Trophoblast cell (in vitro differentiated cells and primary cell): ENCODE measurements at regions not wholly inside any gene's neighbourhood (a gene's known extent, or its start where the extent isn't known, plus 50 kb on each side); places are given as distances from the start of the nearest gene placed in this dataset.

Experiments
- DNase-seq, 2 donors: peaks; one replicate each; pipeline ENCODE4 v3.0.0-alpha.2; 2016
- H2AFZ ChIP-seq: 2 replicates; pipeline ENCODE4 v1.6.1; 2013; ENCODE audit warnings: low read length, moderate library complexity, mild to moderate bottlenecking; ENCODE audit not compliant: insufficient read depth, poor library complexity
- H2AK5ac ChIP-seq: 2 replicates; pipeline ENCODE4 v1.6.1; 2013; ENCODE audit warnings: mild to moderate bottlenecking, low read length
- H2BK120ac ChIP-seq: 2 replicates; pipeline ENCODE4 v1.6.1; 2013; ENCODE audit warnings: low read length, mild to moderate bottlenecking, moderate library complexity; ENCODE audit not compliant: insufficient read depth, poor library complexity
- H2BK12ac ChIP-seq: 2 replicates; pipeline ENCODE4 v1.6.1; 2013; ENCODE audit warnings: mild to moderate bottlenecking, low read length, moderate library complexity
- H2BK5ac ChIP-seq: 2 replicates; pipeline ENCODE4 v1.6.1; 2013; ENCODE audit warnings: low read length, low read depth, moderate library complexity, mild to moderate bottlenecking; ENCODE audit not compliant: poor library complexity
- H3K14ac ChIP-seq: 2 replicates; pipeline ENCODE4 v1.6.1; 2013; ENCODE audit warnings: mild to moderate bottlenecking, low read length
- H3K18ac ChIP-seq: 2 replicates; pipeline ENCODE4 v1.6.1; 2013; ENCODE audit warnings: mild to moderate bottlenecking, low read length
- H3K23ac ChIP-seq: 2 replicates; pipeline ENCODE4 v1.6.1; 2013; ENCODE audit warnings: low read length
- H3K27ac ChIP-seq: 2 replicates; pipeline ENCODE4 v1.5.1; 2013; ENCODE audit warnings: low read depth, mild to moderate bottlenecking, inconsistent platforms, low read length, moderate library complexity
- H3K27me3 ChIP-seq: 2 replicates; pipeline ENCODE4 v1.6.1; 2013; ENCODE audit warnings: inconsistent platforms, mild to moderate bottlenecking, low read length, moderate library complexity; ENCODE audit not compliant: insufficient read depth
- H3K36me3 ChIP-seq, 2 experiments: 1 replicate in 1 of 2; 2 replicates in 1 of 2; pipeline ENCODE4 v1.6.1; 2013; ENCODE audit warnings: low read length in 2 of 2, mild to moderate bottlenecking in 2 of 2, moderate library complexity in 1 of 2; ENCODE audit not compliant: insufficient read depth in 2 of 2, control insufficient read depth in 1 of 2
- H3K4ac ChIP-seq: 2 replicates; pipeline ENCODE4 v1.6.1; 2013; ENCODE audit warnings: low read depth, mild to moderate bottlenecking, low read length, moderate library complexity
- H3K4me1 ChIP-seq, 2 experiments: 1 replicate in 1 of 2; 2 replicates in 1 of 2; pipeline ENCODE4 v1.6.1; 2013; ENCODE audit warnings: low read length in 2 of 2, mild to moderate bottlenecking in 2 of 2, moderate library complexity in 1 of 2; ENCODE audit not compliant: insufficient read depth in 2 of 2, control insufficient read depth in 1 of 2
- H3K4me2 ChIP-seq: 2 replicates; pipeline ENCODE4 v1.6.1; 2013; ENCODE audit warnings: inconsistent platforms, mild to moderate bottlenecking, low read length, moderate library complexity
- H3K4me3 ChIP-seq: 2 replicates; pipeline ENCODE4 v1.5.1; 2013; ENCODE audit warnings: mild to moderate bottlenecking, low read depth, low read length, inconsistent platforms
- H3K79me1 ChIP-seq: one replicate; pipeline ENCODE4 v1.6.1; 2013; ENCODE audit warnings: low read length
- H3K79me2 ChIP-seq: 2 replicates; pipeline ENCODE4 v1.6.1; 2013; ENCODE audit warnings: low read length, mild to moderate bottlenecking; ENCODE audit not compliant: control insufficient read depth, insufficient read depth, poor library complexity
- H3K9ac ChIP-seq: 2 replicates; pipeline ENCODE4 v1.6.1; 2013; ENCODE audit warnings: mild to moderate bottlenecking, low read length
- H3K9me3 ChIP-seq: 2 replicates; pipeline ENCODE4 v1.6.1; 2013; ENCODE audit warnings: low read depth, mild to moderate bottlenecking, control low read depth, inconsistent platforms, low read length; ENCODE audit not compliant: insufficient read depth
- H4K12ac ChIP-seq: 2 replicates; pipeline ENCODE4 v1.6.1; 2013; ENCODE audit warnings: low read depth, mild to moderate bottlenecking, low read length, moderate library complexity
- H4K8ac ChIP-seq: 2 replicates; pipeline ENCODE4 v1.6.1; 2013; ENCODE audit warnings: low read depth, mild to moderate bottlenecking, low read length, moderate library complexity
- H4K91ac ChIP-seq: one replicate; pipeline ENCODE4 v1.6.1; 2013; ENCODE audit warnings: low read depth, mild to moderate bottlenecking, low read length, moderate library complexity
- WGBS: extraction: QIAGEN DNeasy Blood & Tissue Kit; methylation state at CpG from one replicate; pipeline ENCODE4 v1.1.7; 2013; ENCODE audit warnings: missing lambda C conversion rate; ENCODE audit not compliant: insufficient read length, insufficient coverage; ENCODE audit errors: extremely low coverage; 5-methylcytosine and 5-hydroxymethylcytosine counted together

DNA sequence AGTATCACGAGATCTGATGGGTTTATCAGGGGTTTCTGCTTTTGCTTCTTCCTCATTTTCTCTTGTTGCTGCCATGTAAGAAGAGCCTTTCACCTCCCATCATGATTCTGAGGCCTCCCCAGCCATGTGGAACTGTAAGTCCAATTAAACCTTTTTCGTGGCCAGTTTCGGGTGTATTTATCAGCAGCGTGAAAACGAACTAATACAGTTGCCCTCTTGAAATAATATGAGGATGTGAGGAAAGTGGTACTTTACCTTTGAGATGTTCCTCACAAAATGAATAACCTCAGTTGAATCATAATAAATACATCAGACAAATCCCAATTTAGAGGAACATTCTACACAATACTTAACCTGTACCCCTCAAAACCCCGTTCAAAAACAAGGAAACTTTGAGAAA, 356.4 kb downstream of the CPS1 start:
- no peaks in the 10 kb centered on the region for H3K36me3 ChIP-seq
- H2BK5ac ChIP-seq: no peak overlapping the region
- no peak overlapping the region for H2AFZ ChIP-seq
- H3K9me3 ChIP-seq: no peaks in the 10 kb centered on the region
- no peaks in the 10 kb centered on the region for H3K4me1 ChIP-seq
- H3K14ac ChIP-seq: no peak overlapping the region
- no peak overlapping the region for H3K4me2 ChIP-seq
- H4K8ac ChIP-seq: no peak overlapping the region
- H3K23ac ChIP-seq: no peak overlapping the region
- H3K79me1 ChIP-seq: no peaks in the 10 kb centered on the region
- no peak for DNase-seq
- no peak overlapping the region for H2BK120ac ChIP-seq
- H3K4ac ChIP-seq: no peak overlapping the region
- no peak overlapping the region for H4K12ac ChIP-seq
- no CpG with 5 or more reads among the region's 6 CpGs for WGBS
- H3K27me3 ChIP-seq: no peaks in the 10 kb centered on the region
- no peak overlapping the region for H3K9ac ChIP-seq
- H3K27ac ChIP-seq: no peak overlapping the region
- no peak overlapping the region for H2BK12ac ChIP-seq
- H3K4me3 ChIP-seq: no peak overlapping the region
- no peaks in the 10 kb centered on the region for H3K79me2 ChIP-seq
- H4K91ac ChIP-seq: no peak overlapping the region
- no peak overlapping the region for H2AK5ac ChIP-seq
- H3K18ac ChIP-seq: no peak overlapping the region

DNA sequence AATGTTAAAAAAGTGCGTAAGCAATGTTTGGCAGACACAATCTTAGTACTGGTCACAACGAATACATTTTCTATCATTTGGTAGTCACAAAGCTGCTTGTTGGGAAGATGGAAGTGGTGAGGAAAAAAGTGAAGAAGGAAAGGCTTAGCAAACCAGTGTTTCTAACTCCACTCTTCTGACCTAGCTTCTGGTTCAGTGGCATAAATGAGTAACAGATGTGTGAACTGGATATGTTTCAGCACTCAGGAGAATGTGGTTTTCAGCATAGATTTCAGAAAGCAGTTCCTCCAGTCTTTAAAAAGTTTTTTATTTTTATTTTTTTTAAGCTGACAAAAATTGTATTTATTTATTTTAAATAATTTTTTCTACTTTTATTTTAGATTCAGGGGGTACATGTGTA, 357.1 kb downstream of the CPS1 start:
- Histone ChIP-seq H4K91ac (no peak overlapping the region), H3K4me3 (no peak overlapping the region), H3K79me1 (no peaks in the 10 kb centered on the region), H4K12ac (no peak overlapping the region), H3K4ac (no peak overlapping the region), H2AK5ac (no peak overlapping the region), H3K18ac (no peak overlapping the region), H3K36me3 (no peaks in the 10 kb centered on the region), H2AFZ (no peak overlapping the region), H3K27ac (no peak overlapping the region), H3K4me1 (no peaks in the 10 kb centered on the region), H2BK12ac (no peak overlapping the region), H3K4me2 (no peak overlapping the region), H3K9ac (no peak overlapping the region), H3K27me3 (no peaks in the 10 kb centered on the region), H2BK120ac (no peak overlapping the region), H2BK5ac (no peak overlapping the region), H3K79me2 (no peaks in the 10 kb centered on the region), H3K23ac (no peak overlapping the region), H3K9me3 (no peaks in the 10 kb centered on the region), H4K8ac (no peak overlapping the region), H3K14ac (no peak overlapping the region)
- DNase-seq: no peak
- WGBS: no CpG with 5 or more reads among the region's 2 CpGs

DNA sequence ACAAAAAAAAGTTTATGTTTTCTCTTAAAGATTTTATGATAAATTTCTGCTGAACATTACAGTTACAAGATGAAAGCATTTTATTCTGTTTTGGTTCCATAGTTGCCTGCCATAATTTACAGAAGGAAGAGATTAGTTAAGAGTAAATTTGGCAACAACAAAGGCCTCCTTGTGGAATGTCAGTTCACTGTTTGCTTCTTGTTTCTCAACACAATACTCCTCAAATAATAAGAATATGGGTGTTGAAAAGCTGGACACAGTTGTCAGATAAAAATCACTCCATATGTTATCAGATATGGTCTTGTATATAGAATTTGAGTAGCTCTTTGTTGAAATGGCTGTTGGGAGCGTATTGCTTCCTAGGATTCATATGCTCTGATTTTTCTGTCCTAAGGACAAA, 359.5 kb downstream of the CPS1 start:
- Histone ChIP-seq H2BK12ac (no peak overlapping the region), H3K14ac (no peak overlapping the region), H4K8ac (no peak overlapping the region), H3K4ac (no peak overlapping the region), H4K91ac (no peak overlapping the region), H2AFZ (no peak overlapping the region), H3K9ac (no peak overlapping the region), H2AK5ac (no peak overlapping the region), H2BK5ac (no peak overlapping the region), H2BK120ac (no peak overlapping the region), H3K4me3 (no peak overlapping the region), H3K79me2 (no peaks in the 10 kb centered on the region), H3K23ac (no peak overlapping the region), H3K9me3 (no peaks in the 10 kb centered on the region), H3K27ac (no peak overlapping the region), H4K12ac (no peak overlapping the region), H3K36me3 (no peaks in the 10 kb centered on the region), H3K79me1 (no peaks in the 10 kb centered on the region), H3K27me3 (no peaks in the 10 kb centered on the region), H3K4me1 (no peaks in the 10 kb centered on the region), H3K18ac (no peak overlapping the region), H3K4me2 (no peak overlapping the region)
- DNase-seq: no peak
- no CpG with 5 or more reads among the region's 1 CpG for WGBS

DNA sequence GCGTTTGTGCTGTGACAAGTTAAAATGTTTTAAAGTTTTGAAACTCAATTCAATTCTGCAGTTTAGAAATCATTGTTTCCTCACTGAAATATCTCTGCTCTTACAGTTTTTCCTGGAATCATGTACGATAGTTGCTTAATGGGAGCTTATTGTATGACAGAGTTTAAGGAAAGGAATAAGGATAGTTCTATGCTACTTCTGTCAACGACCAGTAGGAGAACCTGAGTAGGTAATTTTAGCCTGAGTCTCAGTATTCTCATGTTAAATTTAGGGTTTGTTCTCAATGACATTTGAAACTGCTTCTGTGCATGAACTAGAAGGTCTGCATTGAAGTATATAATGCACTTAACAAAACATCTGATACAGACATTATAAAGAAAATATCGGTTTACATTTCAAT, 361.1 kb downstream of the CPS1 start:
- H3K4me1 ChIP-seq: no peaks in the 10 kb centered on the region
- H3K4me2 ChIP-seq: no peak overlapping the region
- no CpG with 5 or more reads among the region's 4 CpGs for WGBS
- no peak overlapping the region for H2BK120ac ChIP-seq
- no peak overlapping the region for H2BK12ac ChIP-seq
- no peak overlapping the region for H3K4me3 ChIP-seq
- DNase-seq: no peak
- H3K36me3 ChIP-seq: no peaks in the 10 kb centered on the region
- H3K9ac ChIP-seq: no peak overlapping the region
- no peak overlapping the region for H2AK5ac ChIP-seq
- H3K79me1 ChIP-seq: no peaks in the 10 kb centered on the region
- no peak overlapping the region for H3K23ac ChIP-seq
- H4K12ac ChIP-seq: no peak overlapping the region
- no peak overlapping the region for H3K14ac ChIP-seq
- H4K91ac ChIP-seq: no peak overlapping the region
- H3K27ac ChIP-seq: no peak overlapping the region
- no peaks in the 10 kb centered on the region for H3K9me3 ChIP-seq
- H2BK5ac ChIP-seq: no peak overlapping the region
- no peak overlapping the region for H3K4ac ChIP-seq
- H3K27me3 ChIP-seq: no peaks in the 10 kb centered on the region
- no peak overlapping the region for H3K18ac ChIP-seq
- no peaks in the 10 kb centered on the region for H3K79me2 ChIP-seq
- no peak overlapping the region for H4K8ac ChIP-seq
- no peak overlapping the region for H2AFZ ChIP-seq

GRCh38 chr2:210919128-210919527, 362.7 kb downstream of the CPS1 start:
- Histone ChIP-seq H3K23ac (no peak overlapping the region), H3K4me2 (no peak overlapping the region), H2BK5ac (no peak overlapping the region), H3K9me3 (no peaks in the 10 kb centered on the region), H3K36me3 (no peaks in the 10 kb centered on the region), H3K4me3 (no peak overlapping the region), H3K9ac (no peak overlapping the region), H4K12ac (no peak overlapping the region), H4K8ac (no peak overlapping the region), H3K27me3 (no peaks in the 10 kb centered on the region), H3K79me1 (no peaks in the 10 kb centered on the region), H3K18ac (no peak overlapping the region), H3K4ac (no peak overlapping the region), H2BK120ac (no peak overlapping the region), H2AFZ (no peak overlapping the region), H3K4me1 (no peaks in the 10 kb centered on the region), H4K91ac (no peak overlapping the region), H2AK5ac (no peak overlapping the region), H2BK12ac (no peak overlapping the region), H3K14ac (no peak overlapping the region), H3K79me2 (no peaks in the 10 kb centered on the region), H3K27ac (no peak overlapping the region)
- DNase-seq: no peak
